Breast epithelium (tissue), 3 donors: ENCODE measurements at regions not wholly inside any gene's neighbourhood (a gene's known extent, or its start where the extent isn't known, plus 50 kb on each side); places are given as distances from the start of the nearest gene placed in this dataset.

Experiments
- POLR2AphosphoS5 ChIP-seq, 3 donors: sonication (generic); formaldehyde crosslinking; IDR thresholded peaks; one replicate each; pipeline ENCODE4 v1.6.1; 2017; ENCODE audit warnings: antibody characterized with exemption in 3 of 3
- TF ChIP-seq, protein P1 (sequence below), 3 donors: fragments of 450-650 bp; IDR thresholded peaks; one replicate each; pipeline ENCODE4 v1.5.1; 2016 to 2017; ENCODE audit warnings: antibody characterized with exemption in 3 of 3, mild to moderate bottlenecking in 3 of 3, moderate library complexity in 3 of 3

DNA sequence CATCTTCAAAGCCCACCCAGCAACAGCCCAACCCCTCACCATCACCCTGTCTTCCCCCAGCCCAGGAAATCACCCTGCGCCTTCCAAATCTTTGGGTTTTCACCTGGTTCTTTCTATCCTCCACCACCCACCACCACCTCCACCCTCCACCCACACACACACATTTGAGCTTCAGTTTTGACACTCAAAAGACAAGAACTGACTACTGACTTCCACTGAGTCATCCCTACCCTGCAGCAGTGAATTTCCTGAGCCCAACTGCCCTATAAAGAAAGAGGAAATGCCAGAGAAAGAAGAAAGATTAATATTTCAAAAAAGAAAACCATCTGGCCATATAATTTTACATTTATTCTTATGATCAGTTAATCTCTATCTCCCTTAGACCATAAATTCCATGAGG is 137.5 kb downstream of the CHST1 start:
- TF ChIP-seq, protein P1, sequence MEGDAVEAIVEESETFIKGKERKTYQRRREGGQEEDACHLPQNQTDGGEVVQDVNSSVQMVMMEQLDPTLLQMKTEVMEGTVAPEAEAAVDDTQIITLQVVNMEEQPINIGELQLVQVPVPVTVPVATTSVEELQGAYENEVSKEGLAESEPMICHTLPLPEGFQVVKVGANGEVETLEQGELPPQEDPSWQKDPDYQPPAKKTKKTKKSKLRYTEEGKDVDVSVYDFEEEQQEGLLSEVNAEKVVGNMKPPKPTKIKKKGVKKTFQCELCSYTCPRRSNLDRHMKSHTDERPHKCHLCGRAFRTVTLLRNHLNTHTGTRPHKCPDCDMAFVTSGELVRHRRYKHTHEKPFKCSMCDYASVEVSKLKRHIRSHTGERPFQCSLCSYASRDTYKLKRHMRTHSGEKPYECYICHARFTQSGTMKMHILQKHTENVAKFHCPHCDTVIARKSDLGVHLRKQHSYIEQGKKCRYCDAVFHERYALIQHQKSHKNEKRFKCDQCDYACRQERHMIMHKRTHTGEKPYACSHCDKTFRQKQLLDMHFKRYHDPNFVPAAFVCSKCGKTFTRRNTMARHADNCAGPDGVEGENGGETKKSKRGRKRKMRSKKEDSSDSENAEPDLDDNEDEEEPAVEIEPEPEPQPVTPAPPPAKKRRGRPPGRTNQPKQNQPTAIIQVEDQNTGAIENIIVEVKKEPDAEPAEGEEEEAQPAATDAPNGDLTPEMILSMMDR (IDR thresholded peaks at IDR 0.05): no peak
- no peak for TF ChIP-seq POLR2AphosphoS5 (IDR thresholded peaks at IDR 0.05)
